ENCODE measurements at regions not wholly inside any gene's neighbourhood (a gene's known extent, or its start where the extent isn't known, plus 50 kb on each side); places are given as distances from the start of the nearest gene placed in this dataset.
"Not testable (repeated sequence)": the region's sequence is repeated elsewhere in the genome, so short reads cannot be mapped to it uniquely, and the experiment has no call there.

DNA sequence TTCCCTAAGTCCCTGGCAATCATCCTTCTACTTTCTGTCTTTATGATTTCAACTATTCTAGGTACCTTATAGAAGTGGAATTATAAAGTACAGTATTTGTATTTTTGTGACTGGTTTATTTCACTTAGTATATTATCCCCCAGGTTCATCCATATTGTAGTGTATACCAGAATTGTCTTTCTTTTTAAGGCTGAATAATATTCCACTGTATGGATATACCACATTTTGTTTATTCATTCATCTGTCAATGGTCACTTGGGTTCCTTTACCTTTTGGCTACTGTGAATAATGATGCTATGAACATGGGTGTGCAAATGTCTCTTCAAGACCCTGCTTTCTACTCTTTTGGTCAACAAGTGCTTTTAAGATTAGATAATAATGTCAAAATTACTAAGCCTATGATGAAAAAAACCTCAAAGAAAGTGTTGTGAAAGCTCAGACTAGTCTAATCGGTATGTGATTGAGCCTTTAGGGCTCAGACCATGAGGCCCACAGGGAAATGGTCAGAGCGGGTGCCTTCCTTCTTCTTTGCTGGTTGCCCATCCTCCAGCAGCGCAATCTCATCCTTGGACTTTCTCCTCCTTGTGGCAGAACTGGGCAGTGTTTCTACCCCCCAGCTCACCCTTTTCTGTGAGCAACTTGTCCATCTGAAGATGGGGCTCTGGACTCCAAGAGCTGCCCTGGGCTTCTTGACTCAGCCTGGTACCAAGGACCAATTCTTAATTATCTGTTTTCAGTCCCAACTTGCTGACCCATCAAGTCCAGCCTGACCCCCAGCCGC, 105.4 kb downstream of the TTC8 start:
- DNase-seq = no peak

DNA sequence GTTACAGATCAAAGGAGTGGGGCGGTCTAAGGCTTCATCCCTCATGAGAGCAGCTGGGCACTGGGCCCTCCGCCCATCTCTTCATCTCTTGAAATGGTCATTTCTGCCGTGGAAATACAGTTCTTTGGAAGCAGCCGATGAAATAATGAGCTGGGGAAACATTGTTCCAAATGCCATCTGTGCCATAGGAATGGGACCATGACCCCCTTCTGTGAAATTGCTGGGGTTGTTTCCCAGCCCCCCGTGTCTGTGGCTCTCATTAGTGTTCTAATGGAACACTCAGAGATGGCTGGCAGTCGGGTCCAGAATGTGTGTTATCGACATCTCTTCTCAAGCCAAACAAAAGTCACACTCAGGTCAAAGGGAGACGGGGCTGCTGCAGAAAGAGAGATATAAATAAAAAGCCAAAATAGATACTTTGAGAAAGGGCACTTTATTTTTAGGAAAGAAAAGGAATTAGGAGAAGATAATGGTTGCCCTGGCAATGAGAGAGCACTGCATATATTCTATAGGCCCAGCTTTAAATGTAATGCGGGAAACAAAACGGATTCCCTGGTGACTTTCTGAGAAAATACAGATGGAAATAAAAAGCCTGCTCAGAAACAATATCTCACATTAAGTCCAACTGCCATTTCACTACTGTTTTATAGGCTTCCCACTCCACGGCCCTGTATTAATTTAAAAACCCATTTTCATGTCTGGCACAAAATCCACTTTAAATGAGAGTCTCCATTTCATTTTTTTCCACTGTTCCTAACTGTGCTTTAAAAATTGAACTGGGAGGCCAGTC, 107.1 kb downstream of the TTC8 start:
- DNase-seq = no peak

DNA sequence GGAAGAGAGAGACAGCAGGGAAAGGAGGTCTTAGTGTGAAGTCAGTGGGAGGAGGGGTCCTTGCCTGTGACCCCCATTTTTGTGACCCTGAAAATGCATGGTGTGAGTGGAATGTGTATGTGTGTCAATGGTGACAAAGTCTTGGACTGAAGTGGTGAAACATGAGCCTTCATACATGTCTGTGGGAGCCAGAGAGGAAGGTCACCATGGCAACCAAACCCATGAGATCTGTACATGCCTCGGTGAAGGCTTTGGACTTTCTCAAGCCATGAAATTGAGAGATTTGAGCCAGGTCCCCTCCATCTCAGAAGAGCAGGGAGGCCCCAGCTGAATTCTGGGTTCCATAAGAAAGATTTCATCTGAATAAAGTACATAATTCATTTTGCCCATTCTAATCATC, 108.7 kb downstream of the TTC8 start:
- no peak for DNase-seq

DNA sequence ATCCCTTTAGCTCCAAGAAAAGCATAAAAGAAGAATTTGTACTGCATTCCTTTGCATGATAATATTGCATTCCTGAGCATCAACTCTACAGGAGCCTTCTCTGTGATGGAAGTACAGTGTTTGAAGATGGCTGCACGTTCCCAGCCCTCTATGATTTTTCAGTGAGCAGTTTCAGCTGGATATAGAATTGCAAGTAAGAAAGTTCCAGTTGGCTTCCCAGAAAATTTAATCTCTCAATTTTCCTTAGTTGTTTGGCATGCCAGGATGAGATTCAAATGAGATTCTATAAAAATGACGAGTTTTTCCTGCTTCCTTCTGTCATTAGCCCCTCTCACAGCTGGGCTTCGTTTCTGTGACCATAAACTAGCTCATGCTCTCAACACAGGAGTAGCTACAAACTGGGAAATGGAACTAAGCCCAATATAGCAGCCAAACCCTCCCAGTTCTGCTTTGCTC, 109.9 kb downstream of the TTC8 start:
- no peak for DNase-seq

DNA sequence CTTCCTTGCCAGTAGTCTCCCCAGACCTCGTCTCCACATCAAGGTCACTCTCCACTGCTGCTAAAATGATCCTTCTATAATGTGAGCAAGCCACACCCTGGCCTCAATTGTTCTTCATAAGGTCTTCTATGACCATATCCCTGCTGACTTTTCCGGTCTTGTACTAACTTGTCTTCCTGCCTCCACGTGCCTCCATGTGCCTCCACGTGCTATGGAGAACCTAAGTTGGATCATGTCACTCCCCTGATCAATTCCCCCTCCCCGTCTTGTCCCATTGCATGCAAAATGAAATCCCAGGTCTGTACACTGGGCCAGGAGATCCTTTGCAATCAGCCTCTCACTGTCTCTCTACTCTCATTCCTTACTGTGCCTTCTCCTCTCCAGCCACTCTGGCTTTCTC, 110.6 kb downstream of the TTC8 start:
- no peak for DNase-seq

DNA sequence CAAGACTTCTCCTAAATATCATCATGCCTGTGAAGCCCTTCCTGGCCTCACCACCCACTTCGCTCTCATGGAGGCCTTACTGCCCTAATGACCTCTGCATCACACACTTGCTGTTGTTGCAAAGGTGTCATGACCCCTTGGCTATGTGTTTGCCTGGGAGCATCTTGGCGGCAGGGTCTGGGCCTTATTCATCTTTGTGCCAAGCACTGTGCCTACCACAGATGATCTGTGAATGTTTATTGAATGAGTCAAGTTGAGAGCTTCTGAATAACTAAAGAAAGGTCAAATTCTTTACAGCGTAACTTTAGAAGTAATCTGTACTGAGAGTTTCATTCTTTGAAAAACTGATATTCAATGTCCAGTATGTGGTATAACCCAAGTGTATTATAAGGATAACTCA, 113.3 kb downstream of the TTC8 start:
- DNase-seq = no peak

DNA sequence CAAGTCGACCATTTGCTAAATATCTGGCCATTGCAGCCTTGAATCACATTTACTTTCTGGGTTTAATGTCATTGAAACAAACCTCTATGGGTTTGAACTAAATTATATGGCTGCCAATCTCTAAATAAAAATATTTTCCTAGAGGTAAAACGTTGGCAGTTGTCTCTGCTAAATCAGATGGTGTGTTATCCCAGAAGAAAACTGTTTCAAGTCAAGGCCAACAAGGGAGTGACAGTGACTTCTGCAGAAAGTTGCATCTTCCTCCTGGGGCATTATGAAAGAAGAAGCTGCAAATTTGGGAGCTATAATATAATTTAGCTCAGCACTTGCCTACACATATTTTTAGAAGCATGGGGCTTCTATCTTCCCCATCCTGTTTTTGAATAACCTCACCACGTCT, 116.2 kb downstream of the TTC8 start:
- DNase-seq = no peak

DNA sequence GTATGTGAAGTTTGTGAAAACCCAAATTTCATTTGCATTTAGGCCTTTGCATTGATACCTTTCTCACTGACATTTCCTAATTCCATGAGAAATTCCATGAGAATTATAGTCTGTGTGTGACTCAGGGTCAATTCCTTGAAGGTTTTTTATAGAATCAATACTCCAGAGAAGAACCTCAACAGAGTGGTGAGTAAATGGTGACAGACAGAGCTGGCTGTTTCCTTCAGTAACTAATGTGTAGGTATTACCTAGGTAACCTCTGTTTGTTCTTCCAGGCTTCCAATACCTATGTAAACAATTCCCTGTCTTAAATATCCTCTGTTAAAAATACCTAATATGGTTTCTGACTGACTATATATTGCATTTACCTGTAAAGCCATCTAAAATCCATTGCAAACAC, 117.0 kb downstream of the TTC8 start:
- no peak for DNase-seq

DNA sequence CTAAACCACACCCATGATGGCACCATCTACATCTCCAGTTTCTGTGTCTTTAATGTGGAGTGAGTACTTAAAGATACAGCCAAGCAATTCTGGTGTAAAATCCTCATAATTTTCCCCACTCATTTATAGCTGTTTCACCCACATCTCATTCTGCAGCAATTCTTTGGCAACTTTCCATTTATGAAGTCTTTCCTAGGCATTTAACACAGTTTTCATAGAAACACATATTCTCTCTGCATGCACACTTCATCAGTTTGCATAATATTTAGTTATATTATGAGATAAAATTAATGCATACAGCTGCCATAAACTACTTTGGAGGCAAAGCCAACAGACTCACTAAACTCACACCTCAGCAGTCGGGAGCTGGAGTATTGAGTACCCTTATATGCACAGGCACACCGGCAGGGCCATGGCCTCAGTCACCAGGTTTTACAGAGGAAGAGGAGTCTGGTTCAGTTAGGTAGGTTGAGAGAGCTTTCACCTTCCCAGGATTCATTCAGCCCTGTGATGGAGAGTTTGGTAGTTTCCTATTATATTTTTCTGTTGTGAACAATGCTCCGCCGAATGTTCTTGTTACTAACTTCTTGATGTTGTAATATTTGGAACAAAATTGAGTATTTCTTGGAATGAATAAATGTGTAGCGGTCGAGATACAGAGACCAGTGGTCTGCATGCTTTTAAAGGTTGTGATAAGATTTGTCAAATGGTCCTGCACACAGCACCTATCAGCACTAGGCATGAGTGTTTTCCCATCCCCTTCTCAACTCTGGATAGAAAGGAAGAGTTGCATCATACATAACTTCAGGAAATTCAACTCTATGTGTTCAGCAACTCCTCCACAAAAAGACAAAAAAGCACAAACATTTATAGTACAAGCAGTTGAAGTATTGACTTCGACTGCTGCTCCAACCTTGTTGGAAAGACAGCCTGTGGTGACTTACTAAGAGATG, 123.5 kb downstream of the TTC8 start:
- DNase-seq = no peak

DNA sequence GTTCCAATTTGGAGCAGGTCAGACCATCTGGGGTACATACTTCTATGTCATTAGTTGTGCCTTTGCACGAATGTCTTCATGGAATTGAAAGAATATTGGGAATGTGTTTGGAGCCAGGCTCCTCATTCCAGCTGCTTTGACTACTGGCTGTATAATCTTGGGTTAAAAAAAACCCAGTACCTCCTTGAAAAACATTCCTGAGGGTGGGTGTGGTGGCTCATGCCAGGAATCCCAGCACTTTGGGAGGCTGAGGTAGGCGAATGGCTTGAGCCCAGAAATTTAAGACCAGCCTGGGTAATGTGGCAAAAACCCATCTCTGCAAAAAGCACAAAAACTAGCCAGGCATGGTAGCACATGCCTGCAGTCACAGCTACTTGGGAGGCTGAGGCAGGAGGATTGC, 125.6 kb downstream of the TTC8 start:
- DNase-seq = no peak

DNA sequence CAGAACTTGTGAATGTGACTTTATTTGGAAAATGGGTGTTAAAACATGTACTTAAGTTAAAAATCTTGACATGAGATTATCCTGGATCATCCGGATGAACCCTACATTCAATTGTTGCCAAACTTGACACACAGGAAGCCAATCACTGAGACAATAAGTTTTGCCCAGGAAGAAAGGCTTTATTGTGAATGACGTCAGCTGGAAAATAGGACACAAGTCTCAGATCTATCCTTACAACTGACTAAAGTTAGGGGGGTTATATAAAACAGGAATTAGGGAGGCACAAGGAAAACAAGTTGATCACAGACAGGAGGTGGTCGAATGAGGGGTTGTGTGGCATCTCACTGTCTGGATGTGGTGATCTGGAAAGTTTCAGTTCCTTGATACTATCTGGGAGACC, 126.9 kb downstream of the TTC8 start:
- DNase-seq = no peak

DNA sequence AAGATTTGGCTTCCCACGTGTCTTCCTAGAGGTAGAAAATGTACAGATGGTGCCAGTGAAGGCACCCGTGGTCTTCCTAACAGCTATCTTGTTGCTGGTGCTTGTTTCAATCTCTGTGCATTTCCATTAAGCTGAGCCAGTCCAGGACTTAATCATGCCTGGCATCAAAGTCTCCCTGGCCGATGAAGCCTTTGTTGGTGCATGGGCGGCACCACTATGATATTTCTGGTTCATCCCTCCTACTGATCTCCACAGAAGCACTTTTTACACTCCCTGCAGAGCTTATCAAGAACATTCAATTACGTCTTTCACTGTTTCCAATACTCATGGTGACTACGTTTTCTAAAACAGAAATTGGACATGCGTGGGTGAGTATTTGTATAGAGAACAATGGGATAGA, 128.4 kb downstream of the TTC8 start:
- DNase-seq = peak; percentile 15

DNA sequence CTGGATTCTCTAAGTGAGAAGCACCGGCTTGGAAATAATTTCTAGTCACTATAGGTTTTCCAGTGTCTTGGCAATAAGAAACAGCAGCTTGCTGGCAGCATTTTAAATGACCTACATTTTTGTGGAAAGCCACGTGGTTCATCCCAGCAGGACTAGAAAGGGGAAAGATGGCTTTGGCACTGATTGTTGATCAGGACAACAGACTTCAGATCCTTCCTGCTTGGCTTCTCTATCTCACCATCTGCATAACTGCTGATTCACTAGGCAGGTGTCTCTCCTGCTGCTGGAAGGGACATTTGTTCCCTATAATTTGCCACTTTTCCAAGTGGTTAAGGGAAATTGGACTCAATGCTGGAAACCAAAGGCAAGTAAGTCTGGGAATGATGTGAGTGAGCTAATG, 131.0 kb downstream of the TTC8 start:
- DNase-seq = peak; percentile 45

DNA sequence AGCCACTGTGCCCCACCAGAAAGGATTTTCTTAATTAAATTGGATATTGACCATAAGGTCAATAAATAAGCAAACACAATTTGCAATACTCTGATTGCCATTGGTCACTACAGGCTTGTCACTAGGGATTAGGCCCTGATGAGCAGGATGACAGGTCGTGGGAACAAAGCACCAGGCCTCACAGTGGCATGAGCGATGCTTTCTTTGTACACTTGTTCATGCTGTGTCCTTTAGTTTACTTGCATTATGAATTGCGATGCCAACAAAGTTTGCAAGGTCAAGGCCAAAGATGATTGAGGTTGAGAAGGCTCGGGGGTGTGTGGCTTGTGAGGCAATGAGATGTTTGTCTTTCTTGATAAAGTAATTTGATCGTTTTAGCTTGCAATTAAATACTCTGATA, 136.0 kb downstream of the TTC8 start:
- DNase-seq = no peak

DNA sequence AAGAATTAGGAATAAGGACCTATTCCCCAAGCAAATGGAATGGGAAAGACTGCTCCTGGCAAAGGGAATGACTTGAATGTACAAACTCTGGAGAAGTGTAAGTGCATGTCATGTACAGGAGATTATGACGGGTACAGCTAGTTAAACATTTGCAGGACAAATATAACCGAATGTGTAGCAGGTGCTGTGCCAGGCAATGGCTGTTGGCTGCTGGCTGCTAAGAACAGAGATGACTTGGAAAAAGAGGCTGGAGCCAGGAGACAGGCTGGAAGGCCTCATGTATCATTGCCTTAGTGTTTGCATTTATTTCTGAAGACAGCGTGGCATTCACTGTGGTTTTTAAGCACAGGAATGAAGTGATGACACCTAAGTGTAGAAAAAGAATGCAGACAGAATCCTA, 136.8 kb downstream of the TTC8 start:
- DNase-seq = no peak

DNA sequence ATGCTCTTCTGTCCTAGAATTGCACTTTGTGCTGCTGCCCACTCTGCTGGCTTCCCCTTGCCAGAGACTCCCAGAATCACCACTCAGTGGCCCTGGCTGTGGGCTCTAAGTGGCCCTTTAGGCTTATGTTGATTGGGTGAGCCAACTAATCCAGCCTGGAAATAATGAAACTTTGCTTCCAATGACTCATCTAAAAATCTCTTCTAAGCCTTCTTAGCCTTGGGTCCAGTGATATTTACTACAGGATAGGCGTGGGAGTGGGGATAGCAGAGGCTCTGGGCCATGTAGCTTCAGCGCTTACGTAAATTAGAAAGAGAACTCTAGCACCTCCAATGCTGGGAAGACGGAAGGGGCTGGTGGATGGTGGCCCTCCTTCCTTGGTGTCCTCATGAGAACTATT, 137.9 kb downstream of the TTC8 start:
- DNase-seq = no peak

DNA sequence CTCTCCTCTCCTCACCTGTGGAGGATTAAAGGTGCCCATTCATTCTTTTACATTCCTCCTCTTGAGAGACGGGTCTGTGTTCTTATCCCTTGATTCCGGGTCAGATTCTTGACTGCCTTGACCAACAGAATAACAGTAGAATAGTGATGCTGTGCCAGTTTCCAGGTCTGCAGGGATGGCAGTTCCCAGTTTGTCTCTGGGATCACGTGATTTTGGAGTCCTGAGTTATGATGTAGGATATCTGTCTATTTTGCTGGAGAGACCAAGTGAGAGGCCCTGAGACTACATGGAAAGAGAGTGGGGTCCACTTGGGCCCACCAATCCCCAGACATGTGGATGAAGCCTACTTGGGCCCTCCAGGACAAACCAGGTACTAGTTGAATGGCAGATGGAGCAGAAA, 142.8 kb downstream of the TTC8 start:
- DNase-seq = no peak

DNA sequence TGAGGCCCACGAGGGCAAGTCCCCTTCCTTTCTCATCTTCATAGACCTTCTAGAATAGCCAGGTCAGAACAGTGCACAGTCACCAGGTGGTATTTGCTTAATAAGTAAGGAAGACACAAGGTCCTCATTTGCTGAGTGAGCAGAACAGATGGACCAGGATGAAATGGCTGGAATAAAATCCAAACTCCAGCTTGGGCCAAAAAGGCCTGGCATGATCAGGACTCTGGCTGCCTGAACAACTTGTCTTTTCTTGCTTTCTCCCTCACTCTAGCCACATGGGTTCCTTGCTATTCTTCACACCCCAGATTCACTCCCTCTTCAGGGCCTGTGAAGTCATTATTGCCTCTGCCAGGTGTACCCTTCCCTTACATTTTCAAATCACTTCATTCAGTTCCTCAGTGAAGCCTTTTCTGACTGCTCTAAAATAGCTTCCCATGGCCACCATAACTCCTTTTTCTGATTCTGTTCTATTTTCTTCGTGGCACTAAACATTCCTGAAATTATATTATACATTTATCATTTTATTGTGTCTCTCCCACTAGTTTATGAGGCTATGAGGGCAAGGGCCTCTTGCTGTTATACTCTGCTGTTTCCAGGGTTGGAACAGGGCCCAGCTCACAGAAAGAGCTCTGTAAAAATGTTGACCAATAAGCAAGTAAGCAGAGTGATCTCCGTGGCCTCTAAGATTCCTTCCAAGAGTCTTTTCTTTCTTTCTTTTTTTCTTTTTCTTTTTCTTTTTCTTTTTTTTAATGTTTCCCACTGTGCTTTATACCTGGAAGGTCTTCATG, 150.8 kb downstream of the TTC8 start:
- no peak for DNase-seq

DNA sequence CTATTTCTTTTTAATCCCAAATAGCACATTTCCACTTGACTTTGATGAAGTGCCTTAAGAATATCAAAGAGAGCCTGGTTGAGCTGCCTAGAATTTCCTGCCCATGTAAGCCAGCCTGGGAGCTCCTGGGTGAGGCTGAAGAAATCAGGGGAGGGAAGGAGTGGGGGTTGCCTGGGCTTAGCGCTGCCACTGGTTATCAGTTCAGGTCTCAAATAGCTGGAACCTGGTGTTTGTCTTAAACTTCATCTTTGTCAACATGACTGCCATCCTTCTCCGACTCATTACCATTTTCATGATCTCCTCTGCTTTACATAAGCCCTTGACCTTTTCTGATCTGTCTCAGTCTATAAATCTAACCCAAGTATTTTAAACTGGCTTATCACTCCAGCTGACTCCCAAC, 151.5 kb downstream of the TTC8 start:
- DNase-seq = no peak

DNA sequence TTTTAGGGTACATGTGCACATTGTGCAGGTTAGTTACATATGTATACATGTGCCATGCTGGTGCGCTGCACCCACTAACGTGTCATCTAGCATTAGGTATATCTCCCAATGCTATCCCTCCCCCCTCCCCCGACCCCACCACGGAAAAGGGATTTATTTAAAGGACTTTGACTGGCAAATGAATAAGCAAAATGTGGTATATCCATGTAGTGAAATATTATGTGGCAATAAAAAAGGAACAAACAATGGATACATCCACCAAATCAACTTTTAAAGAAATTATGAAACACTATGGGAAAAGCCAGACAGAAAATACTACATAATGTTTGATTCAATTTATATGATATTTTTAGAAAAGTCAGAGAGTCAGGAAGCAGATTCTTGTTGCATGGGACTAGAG, 156.5 kb downstream of the TTC8 start:
- DNase-seq = not testable (repeated sequence)

DNA sequence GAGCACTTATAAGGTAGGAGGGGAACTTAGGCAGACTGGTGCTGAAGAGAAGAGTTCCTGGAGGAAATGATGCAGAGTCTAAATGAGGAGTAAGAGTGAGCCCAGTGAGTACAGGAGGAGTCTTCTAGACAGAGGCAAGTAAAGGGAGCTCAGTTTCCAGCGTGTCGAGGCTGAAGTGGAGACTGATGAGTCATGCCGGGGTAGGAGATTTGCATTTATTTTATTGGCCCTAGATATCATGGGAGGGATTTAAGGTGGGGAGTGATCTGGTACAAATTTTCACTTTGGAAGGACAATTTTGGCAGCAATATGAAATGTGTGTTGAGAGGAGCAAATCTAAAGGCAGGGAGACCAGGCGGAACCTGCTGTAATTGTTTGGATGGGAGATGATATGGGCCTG, 157.5 kb downstream of the TTC8 start:
- DNase-seq = no peak

DNA sequence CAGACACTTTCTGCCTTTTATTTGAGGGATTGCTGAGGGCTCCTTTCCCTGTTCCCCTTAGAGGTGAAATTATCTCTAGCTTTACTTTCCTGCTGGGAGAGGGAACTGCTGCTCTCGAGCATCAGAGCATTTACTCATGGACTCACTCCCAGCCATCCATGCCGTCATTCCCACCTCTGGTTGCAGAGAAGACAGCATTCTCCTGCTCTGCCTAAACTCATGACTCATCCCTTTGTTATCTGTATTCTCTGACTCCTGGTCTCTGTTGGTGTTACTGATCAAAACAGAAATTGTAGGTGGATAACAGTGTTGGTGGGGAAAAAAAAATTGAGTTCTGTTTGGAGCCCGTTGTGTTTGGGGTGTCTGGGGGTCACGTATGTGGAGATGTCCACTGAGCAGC, 159.3 kb downstream of the TTC8 start:
- peak; percentile 11 for DNase-seq

DNA sequence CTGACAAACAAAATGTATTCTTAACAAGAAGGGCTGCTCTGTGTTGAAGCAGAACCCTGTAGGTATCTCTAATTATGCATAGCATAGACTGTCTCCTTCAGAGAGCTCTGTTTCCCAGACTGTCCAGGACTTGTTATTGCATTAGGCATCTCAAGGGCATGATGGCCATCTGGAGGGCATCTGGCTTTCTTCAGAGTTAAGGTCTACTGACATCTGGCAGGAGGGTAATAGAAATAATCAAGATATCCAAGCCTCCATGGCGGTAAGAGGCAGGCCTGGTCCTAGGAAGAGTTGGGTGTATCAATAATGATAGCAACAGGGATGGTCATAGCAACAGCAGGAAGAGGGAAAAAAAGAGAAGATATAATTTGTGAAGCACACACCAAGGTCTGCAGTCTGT, 161.2 kb downstream of the TTC8 start:
- DNase-seq = no peak

All from NCI-H146 (cell line).